HG03039 (cell line): ENCODE measurements at regions not wholly inside any gene's neighbourhood (a gene's known extent, or its start where the extent isn't known, plus 50 kb on each side); places are given as distances from the start of the nearest gene placed in this dataset.
"Not testable (repeated sequence)": the region's sequence is repeated elsewhere in the genome, so short reads cannot be mapped to it uniquely, and the experiment has no call there.

Source experiments
- ATAC-seq: cut with Tn5 transposase; IDR thresholded peaks from one replicate; pipeline ENCODE4 v1.9.1; 2021; ENCODE audit warnings: mild to moderate bottlenecking, moderate library complexity; ENCODE audit not compliant: unreplicated experiment

DNA sequence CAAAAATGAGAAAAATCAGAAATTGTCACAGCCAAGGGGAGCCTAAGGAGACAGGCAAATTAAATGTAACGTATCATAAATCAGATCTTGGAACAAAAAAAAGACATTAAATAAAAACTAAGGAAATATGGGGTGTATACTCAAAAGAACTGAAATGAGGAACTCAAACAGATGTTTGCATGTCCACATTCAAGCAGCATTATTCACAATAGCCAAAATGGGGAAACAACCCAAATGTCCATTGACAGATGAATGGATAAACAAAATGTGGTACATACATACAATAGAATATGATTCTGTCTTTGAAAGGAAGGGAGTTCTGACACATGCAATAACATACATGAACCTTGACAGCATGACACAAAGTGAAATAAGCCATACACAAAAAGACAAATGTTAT, 155.8 kb upstream of the KLF7 start:
- no peak for ATAC-seq

DNA sequence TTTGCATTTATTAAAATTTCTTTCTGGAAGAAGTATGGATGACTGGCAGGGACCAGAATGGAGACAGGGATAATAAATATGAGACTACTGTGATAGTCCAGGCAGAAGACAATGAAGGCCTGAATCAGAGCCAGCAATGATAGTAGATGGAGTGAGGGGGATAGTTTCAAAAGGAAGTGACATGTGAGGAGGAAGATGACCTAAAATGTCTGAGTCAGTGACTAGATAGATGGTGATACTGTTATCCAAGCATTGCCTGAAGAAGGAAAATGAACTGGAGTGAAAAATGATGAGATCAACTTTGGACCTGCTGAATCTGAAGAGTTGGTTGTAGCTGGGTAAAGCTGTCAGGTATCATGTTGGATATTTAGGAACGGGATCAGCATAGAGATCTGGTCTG, 158.3 kb upstream of the KLF7 start:
- no peak for ATAC-seq

DNA sequence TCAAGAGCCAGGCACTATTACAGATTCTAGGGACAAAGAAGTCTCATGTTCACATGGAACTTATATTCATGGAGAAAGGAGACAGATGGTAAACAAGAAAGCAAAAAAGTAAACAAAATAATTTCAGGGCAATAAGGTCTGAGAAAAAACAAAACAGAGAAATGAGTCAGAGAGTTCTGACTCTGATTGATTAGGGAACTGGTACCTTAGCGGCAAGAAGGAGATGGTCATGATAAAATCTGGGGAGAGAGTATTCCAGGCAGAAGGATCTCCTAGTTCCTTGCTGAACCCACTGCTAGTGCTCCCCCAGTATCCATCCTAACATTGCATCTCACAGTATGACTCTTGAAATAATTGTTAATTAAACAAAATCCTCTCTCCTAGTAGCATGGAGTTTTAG, 161.8 kb upstream of the KLF7 start:
- no peak for ATAC-seq

DNA sequence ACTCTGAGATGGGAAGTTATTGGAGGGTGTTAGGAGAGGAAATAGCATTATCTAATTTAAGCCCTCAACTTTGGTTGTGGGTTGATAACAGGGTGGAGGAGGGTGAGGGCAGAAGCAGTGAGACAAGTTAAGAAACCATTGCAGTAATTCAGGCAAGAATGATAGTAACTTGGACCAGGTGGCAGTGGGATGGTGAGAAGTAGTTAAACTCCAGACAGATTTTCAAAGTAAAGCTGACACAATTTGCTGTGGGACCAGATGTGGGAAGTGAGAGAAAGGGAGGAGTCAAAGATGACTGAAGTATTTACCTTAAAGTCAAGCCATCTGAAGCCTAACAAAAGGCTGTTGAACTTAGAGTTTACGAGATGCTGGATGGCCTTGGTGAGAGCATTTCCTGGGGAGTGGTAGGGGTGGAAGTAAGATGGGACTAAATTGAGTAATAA, 163.2 kb upstream of the KLF7 start:
- peak; percentile 39 for ATAC-seq

DNA sequence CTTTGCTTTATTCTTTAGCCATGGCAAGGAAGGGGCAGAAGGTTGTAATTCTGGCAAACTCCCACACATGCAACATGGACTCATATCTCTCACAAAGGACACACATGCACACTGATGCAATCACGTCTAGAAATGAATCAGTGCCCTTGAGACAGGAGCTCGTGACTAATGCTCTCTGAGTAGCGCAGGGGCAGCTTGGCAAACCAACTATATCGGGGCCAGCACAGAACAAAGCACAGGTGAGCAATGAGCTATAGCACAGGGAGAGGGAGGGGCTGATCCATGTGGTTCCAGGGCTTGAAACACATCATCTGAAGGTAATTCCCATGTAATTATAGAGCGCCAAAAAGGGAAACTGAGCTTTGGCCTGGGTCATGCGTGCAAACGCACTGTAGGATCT, 165.2 kb upstream of the KLF7 start:
- ATAC-seq = peak; percentile 43

DNA sequence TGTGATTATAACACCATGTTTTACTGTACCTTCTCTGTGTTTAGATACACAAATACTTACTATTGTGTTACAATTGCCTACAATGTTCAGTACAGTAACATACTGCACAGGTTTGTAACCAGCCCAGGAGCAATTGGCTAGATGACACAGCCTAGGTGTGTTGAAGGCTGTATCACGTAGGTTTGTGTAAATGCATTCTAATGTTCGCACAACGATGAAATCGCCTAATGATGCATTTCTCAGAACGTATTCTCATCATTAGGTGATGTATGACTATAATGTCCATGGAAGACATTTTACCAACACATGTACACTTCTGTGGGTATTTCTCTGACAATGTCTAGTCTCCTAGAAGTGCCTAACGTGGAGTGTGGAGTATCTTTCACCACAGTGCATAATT, 165.9 kb upstream of the KLF7 start:
- no peak for ATAC-seq

DNA sequence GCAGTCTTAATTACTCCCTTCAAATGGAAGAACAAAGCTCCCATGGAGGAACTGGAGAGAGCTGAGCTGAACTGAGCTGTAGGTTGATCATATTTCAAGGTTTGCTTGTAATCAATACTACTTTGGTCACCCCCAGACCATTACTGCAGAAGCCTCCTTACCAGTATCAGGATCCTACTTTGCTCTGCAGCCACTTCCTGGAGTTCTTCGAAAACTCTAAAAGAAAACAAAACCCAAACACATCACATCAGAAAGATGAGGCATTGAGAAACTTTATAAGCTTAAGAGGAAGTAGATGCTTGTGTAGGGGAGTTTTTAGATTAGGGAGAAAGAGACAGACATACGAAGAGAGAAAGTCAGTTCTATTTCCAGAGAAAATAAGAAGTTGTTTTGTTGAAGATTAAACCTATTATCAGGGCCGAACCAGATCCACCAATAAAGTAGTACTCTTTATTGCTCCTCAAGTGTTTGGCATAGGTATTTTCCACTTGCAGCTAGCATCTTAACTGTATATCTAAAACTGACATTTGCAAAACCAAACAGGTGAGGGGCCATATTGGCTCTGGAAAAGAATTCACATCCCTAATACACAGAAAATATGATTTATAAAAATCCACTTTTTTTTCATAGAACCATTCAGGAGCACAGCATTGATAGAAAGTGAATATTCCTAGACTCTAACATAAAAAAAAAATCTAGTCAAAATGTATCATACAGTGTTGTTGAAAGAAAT, 166.9 kb upstream of the KLF7 start:
- peak; percentile 15 for ATAC-seq

DNA sequence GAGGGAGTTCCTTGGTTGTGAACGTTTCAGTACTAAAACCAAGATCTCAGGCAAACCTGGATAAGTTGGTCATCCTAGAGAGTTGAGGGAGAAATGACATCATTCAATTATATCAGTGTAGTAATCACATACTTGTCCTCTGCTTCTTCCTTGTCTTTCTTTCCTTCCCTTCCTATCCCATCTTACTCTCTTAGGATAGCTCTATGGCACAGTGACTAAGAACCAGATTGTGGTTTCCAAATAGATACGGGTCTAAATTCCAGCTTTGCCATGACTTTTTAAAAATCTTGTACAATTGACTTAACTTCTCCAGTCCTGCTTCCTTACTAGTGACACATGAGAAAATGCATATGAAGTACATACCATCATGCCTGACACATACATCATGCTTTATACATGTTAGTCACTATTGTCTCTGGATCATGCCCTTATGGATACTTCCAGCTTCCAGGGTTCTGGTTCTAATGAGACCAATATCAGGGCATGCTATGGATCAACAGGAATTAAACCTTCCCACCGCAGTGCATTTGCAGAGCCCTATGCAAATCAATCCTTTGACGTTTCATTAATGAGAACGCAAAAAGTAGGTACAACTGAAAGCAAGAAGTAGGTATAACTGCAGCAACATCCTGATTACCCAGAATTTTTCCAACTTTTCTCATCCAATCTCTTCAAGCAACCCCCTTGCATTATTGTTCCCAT, 168.0 kb upstream of the KLF7 start:
- ATAC-seq = no peak

DNA sequence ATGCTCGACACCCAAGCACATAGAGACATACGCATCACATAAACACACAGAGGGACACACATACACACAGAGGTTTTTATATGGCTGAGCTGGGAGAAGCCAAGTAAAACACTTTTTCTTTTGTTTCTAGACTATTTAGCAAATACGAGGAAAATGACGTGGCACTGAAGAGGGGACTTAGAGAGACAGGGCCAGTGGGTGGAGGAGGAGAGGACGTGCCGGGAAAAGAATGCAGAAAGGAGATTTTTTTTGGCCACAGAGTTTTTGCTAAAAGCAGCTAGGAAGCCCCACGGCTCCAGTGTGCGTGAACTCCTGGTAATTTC, 168.5 kb upstream of the KLF7 start:
- peak; percentile 6 for ATAC-seq

DNA sequence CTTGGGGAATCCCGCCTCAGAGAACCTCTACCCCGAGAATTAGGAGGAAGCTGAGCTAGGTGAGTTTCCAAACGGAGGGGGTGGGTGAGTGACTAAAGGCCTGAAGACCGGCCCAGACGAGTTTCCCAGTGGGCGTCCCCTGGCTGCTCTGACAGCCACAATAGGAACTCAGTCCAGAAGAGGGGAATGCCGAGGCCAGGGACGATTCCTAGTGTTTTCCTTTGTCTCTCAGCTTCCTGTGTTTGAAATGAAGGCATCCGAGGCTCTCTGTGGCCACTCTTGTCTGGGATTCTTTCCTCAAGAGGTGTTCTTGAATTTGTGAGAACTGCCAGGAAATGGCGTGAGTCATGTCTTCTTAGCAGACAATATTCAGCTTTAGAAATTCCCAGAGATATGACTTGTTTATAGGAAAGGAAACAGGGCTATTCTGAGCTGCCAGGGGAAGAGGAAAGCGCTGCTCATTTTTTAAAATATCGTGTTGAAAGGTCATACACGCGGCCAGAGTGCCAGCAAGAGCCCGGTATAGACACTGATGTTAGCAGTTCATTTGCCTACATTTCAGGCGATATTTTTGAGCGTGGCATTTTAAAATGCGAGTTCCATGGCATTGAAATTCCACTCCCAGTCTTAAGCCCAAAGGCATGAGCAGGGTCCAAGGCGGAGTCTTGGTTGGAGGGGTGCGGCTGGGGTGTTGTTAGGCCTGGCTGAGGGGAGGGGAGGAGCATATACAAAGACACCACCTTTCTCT, 169.1 kb upstream of the KLF7 start:
- peak; percentile 36 for ATAC-seq

DNA sequence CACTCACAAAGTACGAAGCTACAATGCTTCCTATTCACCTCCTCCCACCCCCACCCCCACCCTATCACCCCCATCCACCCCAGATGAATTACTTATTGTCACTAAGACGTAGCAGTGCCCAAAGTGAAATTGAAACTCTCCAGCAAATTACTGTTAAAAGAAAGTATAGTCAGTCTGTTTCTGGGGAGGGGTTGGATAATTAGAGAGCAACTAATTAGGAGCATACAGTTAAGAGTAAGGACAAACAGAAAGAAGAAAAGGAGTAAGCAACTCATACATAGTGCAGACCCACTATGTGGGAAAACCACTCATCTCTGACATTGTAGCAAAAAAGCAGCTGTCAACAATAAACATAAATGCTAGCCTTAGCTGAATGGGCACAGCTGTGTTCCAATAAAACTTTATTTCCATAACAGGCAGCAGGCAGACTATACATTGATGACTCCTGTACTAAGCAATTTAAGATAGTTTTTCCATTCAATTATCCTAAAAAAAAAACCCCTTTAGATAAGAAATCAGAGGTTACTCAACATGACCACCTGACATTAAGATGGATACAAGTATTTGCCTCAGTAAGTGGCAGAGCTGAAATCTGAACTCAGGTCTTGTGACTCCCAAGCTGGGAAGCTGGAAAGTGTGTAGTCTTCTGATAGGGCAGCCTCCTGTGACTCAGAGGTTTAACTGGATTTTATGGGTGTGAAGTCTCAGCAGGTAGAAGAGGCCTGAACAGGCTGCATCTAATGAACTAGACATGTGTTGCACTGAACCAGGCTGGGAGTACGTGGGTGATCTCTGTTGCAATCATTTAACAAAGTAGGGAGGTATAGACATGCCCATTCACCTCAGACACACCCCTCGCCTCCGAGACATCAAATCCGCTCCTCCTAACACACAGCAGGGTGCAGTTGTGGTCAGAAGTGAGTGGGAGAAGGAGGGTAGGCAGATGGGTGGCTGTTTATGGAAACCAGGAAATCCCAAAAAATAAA, 171.8 kb upstream of the KLF7 start:
- no peak for ATAC-seq

DNA sequence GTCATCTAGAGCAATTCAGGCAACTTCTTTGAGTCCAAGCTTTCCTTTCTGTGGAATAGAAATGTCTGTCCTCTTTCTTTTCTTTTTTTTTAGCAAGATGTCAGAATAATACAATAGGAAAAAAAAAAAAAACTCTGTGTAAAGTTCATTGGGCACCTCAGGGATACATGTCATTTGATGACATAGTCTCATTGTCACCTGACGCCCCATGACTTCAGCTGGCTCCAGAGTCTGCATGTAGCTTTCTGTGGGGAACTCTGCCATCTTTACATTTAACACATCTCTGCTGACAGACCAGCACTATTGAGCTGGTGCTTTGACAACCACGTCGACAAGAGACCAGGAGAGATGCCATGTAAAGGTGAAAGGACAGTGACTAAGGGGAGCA, 172.5 kb upstream of the KLF7 start:
- no peak for ATAC-seq

DNA sequence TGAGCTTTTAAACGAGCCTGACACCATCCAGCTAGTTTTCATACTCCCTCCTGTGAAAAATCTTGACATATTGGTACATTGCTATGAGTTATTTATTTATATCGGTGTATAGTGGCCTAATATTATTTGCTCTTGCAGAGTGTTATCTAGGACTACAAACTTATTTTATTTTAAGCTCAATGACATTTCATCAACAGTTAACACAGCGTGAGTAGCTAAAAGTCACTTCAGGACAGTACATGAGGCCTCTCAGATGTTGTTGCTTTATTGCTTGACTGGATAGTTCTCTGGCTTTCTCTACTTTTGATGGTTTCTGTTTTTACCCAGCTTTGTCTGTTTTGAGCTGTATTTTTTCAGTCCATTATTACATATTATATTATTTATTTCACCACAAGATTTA, 172.9 kb upstream of the KLF7 start:
- no peak for ATAC-seq

DNA sequence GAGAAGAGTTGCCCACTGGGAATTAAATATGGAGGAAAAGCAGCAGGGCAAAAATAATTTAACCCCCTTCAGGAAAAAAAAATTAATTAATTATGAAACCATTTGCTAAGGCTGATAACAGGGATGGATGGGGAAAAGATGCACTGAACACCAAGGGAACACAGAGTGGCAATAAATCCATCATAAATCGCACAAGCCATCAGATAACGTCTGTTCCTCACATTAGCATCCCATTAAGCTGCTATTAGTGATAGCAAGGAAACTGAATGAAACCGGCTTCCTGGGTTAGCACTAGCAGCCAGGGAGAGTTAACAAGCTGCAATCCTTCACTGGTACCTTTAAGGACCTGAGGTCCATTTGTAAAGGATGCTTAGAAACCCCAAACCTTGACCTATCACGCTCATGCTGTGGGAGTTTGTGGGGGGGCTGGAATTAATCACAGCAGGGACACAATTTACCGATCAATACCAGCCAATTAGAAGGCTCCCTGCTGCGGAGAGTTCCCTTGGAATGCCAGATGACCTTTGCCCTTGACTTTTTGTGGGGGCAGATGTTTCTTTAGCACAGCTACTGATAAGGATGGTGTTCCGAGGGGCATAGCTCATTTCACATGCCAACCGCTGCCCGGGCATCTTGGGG, 175.5 kb upstream of the KLF7 start:
- no peak for ATAC-seq

DNA sequence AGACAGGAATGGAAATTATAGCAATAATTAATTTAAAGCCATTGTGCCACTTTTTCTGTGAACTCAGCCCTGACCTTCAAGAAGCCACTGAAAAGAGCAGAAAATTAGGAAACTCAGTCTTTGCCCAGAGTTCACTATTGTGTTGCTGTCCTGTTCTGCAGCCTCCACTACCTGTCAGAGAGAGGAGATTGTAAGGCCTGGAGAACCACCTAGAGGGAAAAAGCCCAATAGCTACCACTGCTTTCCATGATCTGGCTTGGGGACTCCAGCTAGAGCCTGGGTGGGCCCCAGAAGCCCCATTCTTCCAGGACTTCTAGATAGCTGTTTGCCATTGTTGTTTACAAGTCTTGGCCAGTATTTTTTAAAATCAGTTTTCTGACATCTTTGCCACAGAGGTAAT, 176.1 kb upstream of the KLF7 start:
- no peak for ATAC-seq

DNA sequence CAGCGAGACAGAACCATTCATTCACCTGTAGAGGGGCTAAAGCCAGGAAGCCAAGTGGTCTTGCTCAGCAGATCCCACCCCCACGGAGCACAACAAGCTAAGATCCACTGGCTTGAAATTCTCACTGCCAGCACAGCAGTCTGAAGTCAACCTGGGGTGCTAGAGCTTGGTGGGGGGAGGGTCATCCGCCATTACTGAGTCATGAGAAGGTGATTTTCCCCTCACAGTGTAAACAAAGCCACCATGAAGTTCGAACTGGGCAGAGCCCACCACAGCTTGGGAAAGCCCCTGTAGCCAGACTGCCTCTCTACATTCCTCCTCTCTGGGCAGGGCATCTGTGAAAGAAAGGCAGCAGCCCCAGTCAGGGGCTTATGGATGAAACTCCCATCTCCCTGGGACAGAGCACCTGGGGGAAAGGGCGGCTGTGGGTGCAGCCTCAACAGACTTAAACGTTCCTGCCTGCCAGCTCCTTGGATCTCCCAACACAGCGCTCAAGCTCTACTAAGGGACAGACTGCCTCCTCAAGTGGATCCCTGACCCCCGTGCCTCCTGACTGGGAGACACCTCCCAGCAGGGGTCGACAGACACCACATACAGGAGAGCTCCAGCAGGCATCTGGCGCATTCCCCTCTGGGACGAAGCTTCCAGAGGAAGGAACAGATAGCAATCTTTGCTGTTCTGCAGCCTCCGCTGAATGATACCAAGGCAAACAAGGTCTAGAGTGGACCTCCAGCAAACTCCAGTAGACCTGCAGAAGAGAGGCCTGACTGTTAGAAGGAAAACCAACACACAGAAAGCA, 179.0 kb upstream of the KLF7 start:
- ATAC-seq = not testable (repeated sequence)

DNA sequence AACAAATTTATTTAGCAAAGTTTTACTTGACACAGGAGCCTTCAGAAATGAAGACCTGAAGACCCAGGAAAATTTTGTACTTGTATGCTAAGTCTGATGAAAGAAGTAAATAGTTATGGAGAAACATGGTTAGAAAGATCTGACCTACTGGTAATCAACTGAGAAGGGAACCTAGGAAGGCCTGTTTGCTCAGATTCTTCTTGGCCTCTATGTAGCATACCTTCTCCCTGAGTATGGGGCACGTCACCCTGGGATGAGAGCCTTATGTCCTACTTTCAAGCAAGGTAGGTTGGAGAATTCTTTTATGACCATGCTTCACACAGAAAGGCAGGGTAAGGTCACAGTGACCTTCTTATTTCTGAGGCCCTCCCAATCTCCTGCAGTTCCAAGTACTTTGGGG, 178.6 kb upstream of the CREB1 start:
- ATAC-seq = no peak

DNA sequence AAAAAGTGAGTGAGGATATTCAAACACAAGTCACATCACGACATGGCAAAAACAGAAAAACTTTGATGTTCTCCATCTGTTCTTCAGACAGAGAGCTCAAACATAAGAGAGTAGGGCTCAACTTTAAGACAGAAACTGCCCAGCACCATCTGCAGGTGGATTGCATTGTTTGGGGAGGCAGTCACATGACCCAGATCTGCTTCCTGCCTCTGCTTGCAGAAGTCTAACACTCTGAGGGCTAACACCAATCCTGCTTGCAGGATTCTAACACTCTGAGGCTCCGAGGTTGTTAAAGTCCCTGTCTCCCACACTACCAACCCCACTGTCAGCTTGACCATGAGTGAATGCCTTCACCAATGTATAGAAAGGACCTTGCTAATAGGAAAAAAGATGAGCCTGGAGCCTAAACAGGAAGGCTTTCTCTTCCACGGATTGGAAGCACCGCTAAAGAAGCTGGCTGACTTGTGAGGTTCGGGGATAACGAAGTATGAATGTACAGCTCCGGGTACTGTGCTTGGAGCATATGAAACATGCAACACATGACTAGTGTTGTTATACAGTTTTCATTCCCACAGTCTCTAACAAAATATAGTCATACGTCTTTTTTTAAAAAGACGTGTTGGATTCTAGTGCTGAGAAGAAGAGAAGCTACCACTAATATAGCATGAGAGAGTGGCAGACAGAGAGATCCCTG, 176.6 kb upstream of the CREB1 start:
- peak; percentile 81 for ATAC-seq

DNA sequence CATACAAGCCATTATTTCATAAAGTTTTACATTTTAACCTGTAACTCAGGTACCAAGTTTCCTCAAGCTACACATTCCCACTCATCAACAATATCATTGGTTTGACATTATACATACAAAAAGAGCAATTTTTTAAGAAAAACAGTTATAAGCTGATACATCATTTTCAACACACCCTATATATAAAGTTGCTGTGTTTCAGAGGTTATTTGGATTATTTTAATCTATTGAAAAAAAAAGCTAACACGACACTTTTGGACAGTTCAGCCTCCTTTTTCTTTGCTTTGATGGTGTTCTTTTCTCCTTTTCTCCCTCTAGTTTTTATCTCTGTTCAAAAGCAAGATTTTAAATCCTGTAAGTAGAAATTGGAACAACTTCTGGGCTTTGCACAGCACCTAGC, 175.9 kb upstream of the CREB1 start:
- no peak for ATAC-seq
